Endothelial cell of umbilical vein (primary cell): ENCODE measurements at regions not wholly inside any gene's neighbourhood (a gene's known extent, or its start where the extent isn't known, plus 50 kb on each side); places are given as distances from the start of the nearest gene placed in this dataset.

Source experiments
- BruUV-seq: library from RNA; stranded (reverse); fragments of 400-500 nt; replicated peaks from 2 replicates; lab custom pipeline; 2021; lab: Mats Ljungman, UMichigan
- CTCF ChIA-PET: fragments of 300-600, 350-600 bp; sonication (Branson Sonifier 250); formaldehyde crosslinking; loops from one replicate; lab custom pipeline; 2021; ENCODE audit warnings: antibody characterized with exemption, inconsistent platforms; lab: Charles Lee
- POLR2A ChIA-PET: fragments of 300-600, 350-600 bp; sonication (Branson Sonifier 250); formaldehyde crosslinking; loops from one replicate; lab custom pipeline; 2021; ENCODE audit warnings: antibody characterized with exemption, inconsistent platforms; lab: Charles Lee
- DNase-seq: peaks from one replicate; pipeline ENCODE4 v3.0.0-alpha.2; 2011; ENCODE audit warnings: low read depth, low spot score
- FAIRE-seq: peaks from 2 replicates; lab custom pipeline; 2011; peaks lifted over from hg19 to GRCh38; lab: Jason Lieb, UNC
- H2AFZ ChIP-seq: 2 replicates; pipeline ENCODE4 v1.6.0; 2012; ENCODE audit warnings: low read depth, low read length, control low read depth, inconsistent platforms
- H3K27ac ChIP-seq: 2 replicates; pipeline ENCODE4 v1.5.1; 2011; ENCODE audit warnings: low read depth, mild to moderate bottlenecking, control low read depth, low read length, moderate library complexity; ENCODE audit not compliant: insufficient read depth
- H3K27me3 ChIP-seq, 2 experiments: 2 replicates each; pipeline versions ENCODE4 v1.6.0 to v1.6.1; 2011; ENCODE audit warnings: low read length in 2 of 2, mixed read lengths in 1 of 2; ENCODE audit not compliant: control insufficient read depth in 2 of 2, insufficient read depth in 2 of 2
- H3K36me3 ChIP-seq, 2 experiments: 2 replicates in 1 of 2; 3 replicates in 1 of 2; pipeline ENCODE4 v1.5.1; 2011; ENCODE audit warnings: low read length in 2 of 2, mild to moderate bottlenecking in 1 of 2, moderate library complexity in 1 of 2; ENCODE audit not compliant: control insufficient read depth in 2 of 2, insufficient read depth in 2 of 2; ENCODE audit errors: extremely low read depth in 1 of 2
- H3K4me1 ChIP-seq: 3 replicates; pipeline ENCODE4 v1.5.1; 2011; ENCODE audit warnings: mild to moderate bottlenecking, low read length; ENCODE audit not compliant: control insufficient read depth, insufficient read depth; ENCODE audit errors: extremely low read depth
- H3K4me2 ChIP-seq: 2 replicates; pipeline ENCODE4 v1.6.1; 2011; ENCODE audit warnings: low read length, control low read depth, mixed read lengths; ENCODE audit not compliant: insufficient read depth
- H3K4me3 ChIP-seq, 3 experiments: fragments of 200-600 bp in 1 of 3; sonication (generic), shearing (Covaris generic) in 1 of 3; replicated peaks in 1 of 3; 2 replicates each; pipeline ENCODE4 v1.5.1; 2011 to 2016; ENCODE audit warnings: control low read depth in 3 of 3, low read length in 3 of 3, mild to moderate bottlenecking in 2 of 3, inconsistent platforms in 1 of 3, low read depth in 1 of 3, moderate library complexity in 1 of 3; ENCODE audit not compliant: insufficient read depth in 1 of 3
- H3K79me2 ChIP-seq: 2 replicates; pipeline ENCODE4 v1.6.0; 2012; ENCODE audit warnings: low read length, inconsistent platforms; ENCODE audit not compliant: control insufficient read depth, insufficient read depth
- H3K9ac ChIP-seq: replicated peaks from 2 replicates; pipeline ENCODE3; 2011; ENCODE audit warnings: low read length, control low read depth; ENCODE audit not compliant: insufficient read depth; ENCODE audit errors: extremely low read depth
- H3K9me1 ChIP-seq: replicated peaks from 3 replicates; pipeline ENCODE4 v1.6.0; 2011; ENCODE audit warnings: mild to moderate bottlenecking, low read length; ENCODE audit not compliant: control insufficient read depth, insufficient read depth; ENCODE audit errors: extremely low read depth
- H3K9me3 ChIP-seq: replicated peaks from 2 replicates; pipeline ENCODE4 v1.5.1; 2012; ENCODE audit warnings: low read length, inconsistent platforms; ENCODE audit not compliant: control insufficient read depth, insufficient read depth
- H4K20me1 ChIP-seq: replicated peaks from 2 replicates; pipeline ENCODE3; 2011; ENCODE audit warnings: mild to moderate bottlenecking, low read length; ENCODE audit not compliant: control insufficient read depth, insufficient read depth; ENCODE audit errors: extremely low read depth
- CTCF ChIP-seq, 2 donors: IDR thresholded peaks; 1 replicate in 1 of 2; 2 replicates in 1 of 2; pipeline ENCODE4 v1.5.1; 2011; ENCODE audit warnings: low read length in 2 of 2, mild to moderate bottlenecking in 2 of 2, moderate library complexity in 2 of 2, control low read depth in 1 of 2, inconsistent platforms in 1 of 2, low read depth in 1 of 2; ENCODE audit not compliant: insufficient read depth in 1 of 2; ENCODE audit errors: extremely low read depth in 1 of 2
- EZH2 ChIP-seq: IDR thresholded peaks from 2 replicates; pipeline ENCODE4 v1.6.1; 2012; ENCODE audit warnings: borderline replicate concordance, low read depth, mild to moderate bottlenecking, moderate library complexity, low read length, inconsistent platforms; ENCODE audit not compliant: severe bottlenecking
- FOS ChIP-seq: IDR thresholded peaks from 2 replicates; pipeline ENCODE4 v1.6.1; 2011; ENCODE audit warnings: mild to moderate bottlenecking, low read length, moderate library complexity, borderline replicate concordance; ENCODE audit not compliant: insufficient read depth
- GATA2 ChIP-seq: IDR thresholded peaks from 2 replicates; pipeline ENCODE4 v1.7.0; 2011; ENCODE audit warnings: low read depth, mild to moderate bottlenecking, moderate library complexity, mixed read lengths, low read length; ENCODE audit not compliant: insufficient read length, insufficient read depth
- JUN ChIP-seq: IDR thresholded peaks from 2 replicates; pipeline ENCODE4 v1.6.1; 2011; ENCODE audit warnings: borderline replicate concordance, low read depth; ENCODE audit not compliant: insufficient read length, insufficient read depth
- MAX ChIP-seq: IDR thresholded peaks from 2 replicates; pipeline ENCODE4 v1.6.1; 2011; ENCODE audit not compliant: insufficient read depth, insufficient read length
- MYC ChIP-seq: IDR thresholded peaks from one replicate; pipeline ENCODE4 v1.6.1; 2011; ENCODE audit warnings: mild to moderate bottlenecking, low read depth, low read length
- POLR2A ChIP-seq: IDR thresholded peaks from 2 replicates; pipeline ENCODE4 v1.6.1; 2012; ENCODE audit warnings: low read depth, mild to moderate bottlenecking, control low read depth, low read length
- POLR2AphosphoS5 ChIP-seq: IDR thresholded peaks from 2 replicates; pipeline ENCODE4 v1.6.1; 2012; ENCODE audit warnings: low read depth, mild to moderate bottlenecking, control low read depth, low read length, moderate library complexity; ENCODE audit not compliant: insufficient read depth
- dilution Hi-C: fragments of 300-500 bp; cut with MboI; formaldehyde crosslinking; loops from one replicate; pipeline ENCODE4 v1.15.0; 2019; ENCODE audit warnings: low sequenced_read_pairs; ENCODE audit not compliant: extremely low pct_ligation_motif_present
- intact Hi-C: fragments of 100-400 bp; cut with micrococcal nuclease; formaldehyde crosslinking; loops from one replicate; pipeline ENCODE4 v1.10.0; 2022

- CTCF ChIA-PET: no interaction called here
- no peak for TF ChIP-seq MYC
- TF ChIP-seq EZH2: no peak
- no peak for TF ChIP-seq POLR2A
- TF ChIP-seq POLR2AphosphoS5: no peak
- no peak for TF ChIP-seq GATA2
- no peak for TF ChIP-seq FOS
- no peak for TF ChIP-seq CTCF (IDR thresholded peaks at IDR 0.05; ENCODE audit: extremely low read depth in 1 of 2, insufficient read depth in 1 of 2, low read depth in 1 of 2, low read length in 2 of 2)
- TF ChIP-seq MAX: no peak
- no peak for TF ChIP-seq JUN
- H3K27me3 ChIP-seq: no peaks in the 10 kb centered on the region
- no peaks in the 10 kb centered on the region for H3K9me3 ChIP-seq
- no peak overlapping the region for H3K9ac ChIP-seq
- FAIRE-seq: no peak
- intact Hi-C loops (no loop called here), dilution Hi-C loops (no loop called here)
- no TSS peak for BruUV-seq
- H3K4me2 ChIP-seq: no peak overlapping the region
- no peaks in the 10 kb centered on the region for H4K20me1 ChIP-seq
- DNase-seq: no peak
- no peaks in the 10 kb centered on the region for H3K4me1 ChIP-seq
- no peaks in the 10 kb centered on the region for H3K36me3 ChIP-seq
- no peak overlapping the region for H2AFZ ChIP-seq
- POLR2A ChIA-PET: no interaction called here
- H3K79me2 ChIP-seq: no peaks in the 10 kb centered on the region
- no peak overlapping the region for H3K4me3 ChIP-seq
- no peak overlapping the region for H3K27ac ChIP-seq
- H3K9me1 ChIP-seq: no peaks in the 10 kb centered on the region
Observed at GRCh38 chr12:29004066-29004935, 144.8 kb upstream of the FAR2 start.
